Endothelial cell (in vitro differentiated cells): ENCODE measurements at regions not wholly inside any gene's neighbourhood (a gene's known extent, or its start where the extent isn't known, plus 50 kb on each side); places are given as distances from the start of the nearest gene placed in this dataset.

Experiments
- DNase-seq: peaks from one replicate; pipeline ENCODE4 v3.0.0; 2021; ENCODE audit warnings: low spot score
- H3K27ac Mint-ChIP-seq: one replicate; pipeline ENCODE4 v1.8.0; 2021; ENCODE audit warnings: mixed read lengths, inconsistent platforms; ENCODE audit not compliant: unreplicated experiment
- H3K27me3 Mint-ChIP-seq: one replicate; pipeline ENCODE4 v1.8.0; 2021; ENCODE audit warnings: mild to moderate bottlenecking, moderate library complexity, mixed read lengths, inconsistent platforms; ENCODE audit not compliant: unreplicated experiment
- H3K36me3 Mint-ChIP-seq: one replicate; pipeline ENCODE4 v1.8.0; 2021; ENCODE audit warnings: mild to moderate bottlenecking, low read depth, mixed read lengths, inconsistent platforms; ENCODE audit not compliant: unreplicated experiment
- H3K4me1 Mint-ChIP-seq: one replicate; pipeline ENCODE4 v1.8.0; 2021; ENCODE audit warnings: mild to moderate bottlenecking, mixed read lengths, inconsistent platforms; ENCODE audit not compliant: unreplicated experiment
- H3K4me3 Mint-ChIP-seq: one replicate; pipeline ENCODE4 v1.8.0; 2021; ENCODE audit warnings: mild to moderate bottlenecking, mixed read lengths, inconsistent platforms; ENCODE audit not compliant: unreplicated experiment
- H3K9me3 Mint-ChIP-seq: one replicate; pipeline ENCODE4 v1.8.0; 2021; ENCODE audit warnings: mixed read lengths, inconsistent platforms; ENCODE audit not compliant: unreplicated experiment
- TF ChIP-seq, protein P1 (sequence below): fragments of 200-600 bp; sonication (generic); IDR thresholded peaks from one replicate; pipeline ENCODE4 v1.5.0; 2021; ENCODE audit warnings: antibody characterized with exemption; ENCODE audit not compliant: unreplicated experiment

DNA sequence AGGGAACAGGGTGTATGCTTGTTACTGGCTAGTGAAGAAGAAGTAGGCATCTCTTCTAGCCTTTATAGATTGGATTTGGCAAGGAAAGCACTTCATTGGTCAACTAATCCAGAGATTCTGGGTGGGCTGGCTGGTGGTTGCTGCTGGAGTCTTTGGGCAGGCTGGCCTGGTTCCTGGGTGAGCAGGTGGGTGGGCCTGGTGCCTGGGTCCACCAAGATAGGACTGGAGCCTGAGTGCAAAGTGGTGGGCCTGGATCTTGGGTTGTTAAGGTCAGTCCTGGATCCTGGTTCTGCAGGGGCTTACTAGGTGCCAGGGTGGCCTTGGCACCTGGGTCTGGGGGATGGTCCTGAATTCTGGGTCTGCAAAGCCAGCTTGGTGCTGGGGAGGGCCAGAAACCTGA is 482.4 kb upstream of the GHITM start:
- TF ChIP-seq, protein P1, sequence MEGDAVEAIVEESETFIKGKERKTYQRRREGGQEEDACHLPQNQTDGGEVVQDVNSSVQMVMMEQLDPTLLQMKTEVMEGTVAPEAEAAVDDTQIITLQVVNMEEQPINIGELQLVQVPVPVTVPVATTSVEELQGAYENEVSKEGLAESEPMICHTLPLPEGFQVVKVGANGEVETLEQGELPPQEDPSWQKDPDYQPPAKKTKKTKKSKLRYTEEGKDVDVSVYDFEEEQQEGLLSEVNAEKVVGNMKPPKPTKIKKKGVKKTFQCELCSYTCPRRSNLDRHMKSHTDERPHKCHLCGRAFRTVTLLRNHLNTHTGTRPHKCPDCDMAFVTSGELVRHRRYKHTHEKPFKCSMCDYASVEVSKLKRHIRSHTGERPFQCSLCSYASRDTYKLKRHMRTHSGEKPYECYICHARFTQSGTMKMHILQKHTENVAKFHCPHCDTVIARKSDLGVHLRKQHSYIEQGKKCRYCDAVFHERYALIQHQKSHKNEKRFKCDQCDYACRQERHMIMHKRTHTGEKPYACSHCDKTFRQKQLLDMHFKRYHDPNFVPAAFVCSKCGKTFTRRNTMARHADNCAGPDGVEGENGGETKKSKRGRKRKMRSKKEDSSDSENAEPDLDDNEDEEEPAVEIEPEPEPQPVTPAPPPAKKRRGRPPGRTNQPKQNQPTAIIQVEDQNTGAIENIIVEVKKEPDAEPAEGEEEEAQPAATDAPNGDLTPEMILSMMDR, result no peak
- H3K4me3 Mint-ChIP-seq, result no peak overlapping the region
- H3K4me1 Mint-ChIP-seq, result no peaks in the 10 kb centered on the region
- DNase-seq, result no peak
- H3K9me3 Mint-ChIP-seq, result no peaks in the 10 kb centered on the region
- H3K27me3 Mint-ChIP-seq, result no peaks in the 10 kb centered on the region
- H3K36me3 Mint-ChIP-seq, result no peaks in the 10 kb centered on the region
- no peak overlapping the region for H3K27ac Mint-ChIP-seq

DNA sequence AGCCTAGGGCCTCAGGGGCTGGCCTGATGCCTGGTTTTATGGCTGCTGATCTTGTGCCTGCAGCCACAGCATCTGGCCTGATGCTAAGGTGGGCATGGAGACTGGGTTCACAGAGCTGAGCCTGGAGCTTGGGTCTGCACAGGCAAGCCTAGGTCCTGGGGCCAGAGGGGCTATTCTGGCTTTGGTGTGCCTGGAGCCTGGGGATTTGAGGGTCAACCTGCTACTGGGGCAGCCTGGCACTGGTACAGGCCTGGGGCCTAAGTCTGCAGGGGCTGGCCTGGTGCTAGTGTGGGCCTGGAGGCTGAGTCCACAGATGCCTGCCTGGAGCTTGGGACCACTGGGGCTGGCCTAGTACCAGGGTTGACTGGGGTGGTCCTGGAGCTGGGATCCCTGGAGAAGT is 481.8 kb upstream of the GHITM start:
- no peaks in the 10 kb centered on the region for H3K36me3 Mint-ChIP-seq
- TF ChIP-seq, protein P1, result no peak
- no peak overlapping the region for H3K4me3 Mint-ChIP-seq
- no peak overlapping the region for H3K27ac Mint-ChIP-seq
- H3K4me1 Mint-ChIP-seq, result no peaks in the 10 kb centered on the region
- no peaks in the 10 kb centered on the region for H3K27me3 Mint-ChIP-seq
- DNase-seq, result no peak
- H3K9me3 Mint-ChIP-seq, result no peaks in the 10 kb centered on the region

GRCh38 chr10:83663918-83664317 is 475.4 kb upstream of the GHITM start:
- Mint-ChIP-seq H3K4me3 (no peak overlapping the region), H3K27ac (no peak overlapping the region), H3K4me1 (no peaks in the 10 kb centered on the region), H3K36me3 (no peaks in the 10 kb centered on the region), H3K27me3 (no peaks in the 10 kb centered on the region), H3K9me3 (no peaks in the 10 kb centered on the region)
- TF ChIP-seq, protein P1, result no peak
- no peak for DNase-seq

- no peaks in the 10 kb centered on the region for H3K36me3 Mint-ChIP-seq
- H3K4me3 Mint-ChIP-seq, result no peak overlapping the region
Observed at GRCh38 chr10:83666762-83667161, 472.5 kb upstream of the GHITM start.

DNA sequence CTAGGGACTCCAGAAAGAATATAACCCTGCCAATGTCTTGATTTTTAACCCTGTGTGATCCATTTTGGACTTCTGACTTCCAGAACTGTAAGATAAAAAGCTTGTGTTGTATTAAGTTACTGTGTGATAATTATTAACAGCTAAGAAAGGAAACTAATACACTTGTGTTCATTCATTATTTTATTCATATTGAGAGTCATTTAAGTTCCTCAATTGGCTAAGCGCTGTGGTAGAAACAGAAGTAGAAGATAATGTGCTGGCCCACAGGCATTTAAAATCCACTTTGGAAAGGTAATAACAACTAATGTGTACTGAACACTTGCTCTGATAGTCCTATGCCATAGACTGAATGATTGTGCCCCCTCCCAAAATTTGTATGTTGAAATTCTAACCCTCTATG is 471.7 kb upstream of the GHITM start:
- Mint-ChIP-seq H3K4me1 (no peaks in the 10 kb centered on the region), H3K36me3 (no peaks in the 10 kb centered on the region), H3K4me3 (no peak overlapping the region), H3K27ac (no peak overlapping the region), H3K9me3 (no peaks in the 10 kb centered on the region), H3K27me3 (no peaks in the 10 kb centered on the region)
- TF ChIP-seq, protein P1, result no peak
- DNase-seq, result no peak

More at GRCh38 chr10:83666762-83667161, 472.5 kb upstream of the GHITM start:
- no peaks in the 10 kb centered on the region for H3K4me1 Mint-ChIP-seq
- TF ChIP-seq, protein P1, result no peak
- no peaks in the 10 kb centered on the region for H3K9me3 Mint-ChIP-seq
- H3K27ac Mint-ChIP-seq, result no peak overlapping the region
- H3K27me3 Mint-ChIP-seq, result no peaks in the 10 kb centered on the region
- DNase-seq, result no peak
